Loucy (cell line): ENCODE measurements at regions not wholly inside any gene's neighbourhood (a gene's known extent, or its start where the extent isn't known, plus 50 kb on each side); places are given as distances from the start of the nearest gene placed in this dataset.

ENCODE experiments used
- CTCF ChIP-seq: fragments of 200-600 bp; sonication (generic); conservative IDR thresholded peaks from 2 replicates; pipeline ENCODE4 v1.5.1; 2014; ENCODE audit warnings: mild to moderate bottlenecking, antibody characterized with exemption, low read length
- EZH2phosphoT487 ChIP-seq: fragments of 200-600 bp; IDR thresholded peaks from 2 replicates; pipeline ENCODE4 v1.6.1; 2018; ENCODE audit warnings: antibody characterized with exemption, mild to moderate bottlenecking, moderate library complexity, borderline replicate concordance

- TF ChIP-seq CTCF (no peak), EZH2phosphoT487 (no peak)
Observed at GRCh38 chr5:24849210-24849609, 204.4 kb upstream of the CDH10 start.
